Myocyte (in vitro differentiated cells): ENCODE measurements at regions not wholly inside any gene's neighbourhood (a gene's known extent, or its start where the extent isn't known, plus 50 kb on each side); places are given as distances from the start of the nearest gene placed in this dataset.
A peak's percentile ranks its signal among the peaks of the same experiment; 100 is the strongest.

Experiments
- DNase-seq: peaks from one replicate; pipeline ENCODE4 v3.0.0-alpha.2; 2012; ENCODE audit warnings: low read depth

DNA sequence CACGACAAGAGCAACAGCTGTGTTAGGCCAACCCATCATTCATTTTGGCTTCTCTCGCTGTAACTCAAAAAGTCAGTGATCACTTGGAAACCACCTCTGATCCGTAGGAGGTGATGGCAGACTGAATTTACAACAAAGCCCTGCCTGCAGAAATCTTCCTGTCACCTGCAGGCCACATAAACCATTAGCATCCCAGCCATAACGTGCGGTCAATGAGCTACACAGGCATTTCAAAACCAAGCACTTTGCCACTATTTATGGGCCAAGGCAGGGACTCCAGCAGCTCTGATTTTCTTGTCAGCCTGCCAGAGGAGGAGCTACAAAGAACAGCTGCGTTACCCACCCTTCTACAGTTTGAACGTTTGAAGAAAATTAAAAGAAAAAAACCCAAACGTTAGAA, 228.1 kb upstream of the PPARGC1A start:
- peak; percentile 97 for DNase-seq

DNA sequence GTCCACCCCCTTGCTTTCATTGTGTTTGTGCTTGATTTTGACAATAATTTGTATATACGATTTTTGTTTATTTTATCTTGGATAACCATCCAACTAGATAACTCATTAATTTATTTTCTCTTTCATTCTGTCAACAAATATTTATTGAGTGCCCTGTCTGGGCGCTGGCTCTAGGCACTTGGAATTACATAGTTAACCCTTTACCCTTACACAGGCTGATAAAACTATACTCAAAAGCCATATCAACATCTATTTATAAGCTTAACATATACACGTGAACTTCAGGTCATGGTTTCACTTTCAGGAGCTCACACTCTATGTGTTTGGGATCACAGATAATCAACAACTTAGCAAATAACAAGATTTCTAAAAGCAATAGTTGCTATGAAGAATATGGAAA, 226.3 kb upstream of the PPARGC1A start:
- no peak for DNase-seq

GRCh38 chr4:24114919-24115500, 225.2 kb upstream of the PPARGC1A start:
- DNase-seq, result no peak

DNA sequence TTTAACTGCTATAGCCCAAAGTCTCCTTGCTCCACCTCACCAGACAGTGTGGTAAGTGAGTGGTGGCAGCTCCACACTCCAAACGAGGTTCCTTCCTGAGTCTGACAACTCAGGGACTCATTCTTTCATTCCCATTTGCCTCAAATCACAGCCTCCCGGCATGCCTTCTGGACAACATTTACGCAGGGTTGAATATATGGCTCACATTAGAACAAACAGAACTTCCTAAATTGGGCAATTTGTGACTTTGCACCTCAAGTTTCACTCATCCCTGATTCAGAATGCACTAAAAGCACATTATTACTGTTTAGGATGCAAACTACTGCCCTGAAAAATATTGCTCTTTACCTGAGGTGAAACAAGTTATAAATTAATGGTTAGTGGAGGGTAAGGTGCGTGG, 224.6 kb upstream of the PPARGC1A start:
- DNase-seq, result no peak

- DNase-seq, result no peak
These were observed 222.6 kb upstream of the PPARGC1A start for GRCh38 chr4:24112466-24112865.

DNA sequence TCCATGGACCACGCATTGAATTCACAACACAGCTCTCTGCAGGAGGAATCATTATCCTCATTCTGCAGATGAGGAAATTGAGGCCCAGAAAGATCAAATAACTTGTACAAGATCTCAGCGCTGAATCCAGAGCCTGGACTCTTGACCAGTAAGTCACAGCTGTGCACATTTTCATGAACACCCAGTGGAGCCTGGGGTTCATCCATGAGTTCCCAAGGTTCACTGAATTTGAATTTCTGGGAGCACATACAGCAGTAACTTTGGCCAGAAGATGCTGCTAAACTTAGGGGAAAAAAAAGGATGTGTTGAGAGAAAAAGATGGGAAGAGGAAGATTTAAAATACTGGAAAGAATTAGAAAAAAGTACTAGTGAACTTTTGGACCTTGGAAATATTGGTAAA, 218.7 kb upstream of the PPARGC1A start:
- no peak for DNase-seq

DNA sequence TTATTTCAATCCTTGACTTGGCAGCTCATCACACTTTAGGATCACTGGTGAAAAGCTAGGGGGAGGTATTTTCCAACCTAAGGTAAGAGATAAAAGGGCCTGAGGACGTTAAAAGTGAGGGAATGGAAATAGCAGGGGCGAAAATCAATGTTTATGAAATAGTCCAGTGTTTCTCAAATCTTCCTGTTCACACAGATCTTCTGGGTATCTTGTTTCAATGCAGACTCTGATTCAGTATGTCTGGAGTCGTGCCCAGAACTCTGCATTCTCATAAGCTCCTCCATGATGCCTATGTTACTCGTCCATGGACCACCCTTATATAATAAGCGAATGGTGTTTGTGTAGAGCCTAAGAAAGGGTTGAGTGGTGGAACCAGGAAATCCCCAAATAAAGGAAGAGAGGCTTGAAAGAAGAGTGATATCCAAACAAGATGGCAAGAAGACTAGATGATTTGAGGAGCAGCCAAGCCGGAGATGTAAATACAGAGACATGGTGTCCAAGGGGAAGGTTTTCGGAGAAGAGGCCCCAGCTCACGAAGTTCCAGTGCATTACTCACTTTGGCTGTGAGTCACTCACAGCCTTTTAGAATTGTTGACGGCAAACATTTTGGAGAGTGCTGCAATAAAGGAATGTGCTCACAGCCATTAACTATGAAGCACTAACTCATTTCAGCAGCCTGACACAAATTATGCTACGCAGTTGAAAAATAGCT, 215.6 kb upstream of the PPARGC1A start:
- peak; percentile 78 for DNase-seq

- DNase-seq, result no peak
These were observed 214.3 kb upstream of the PPARGC1A start for GRCh38 chr4:24104158-24104565.

GRCh38 chr4:24103434-24104157, 213.7 kb upstream of the PPARGC1A start:
- peak; percentile 53 for DNase-seq

GRCh38 chr4:24102621-24103020, 212.8 kb upstream of the PPARGC1A start:
- DNase-seq, result no peak

GRCh38 chr4:24096603-24097002, 206.8 kb upstream of the PPARGC1A start:
- DNase-seq, result no peak

DNA sequence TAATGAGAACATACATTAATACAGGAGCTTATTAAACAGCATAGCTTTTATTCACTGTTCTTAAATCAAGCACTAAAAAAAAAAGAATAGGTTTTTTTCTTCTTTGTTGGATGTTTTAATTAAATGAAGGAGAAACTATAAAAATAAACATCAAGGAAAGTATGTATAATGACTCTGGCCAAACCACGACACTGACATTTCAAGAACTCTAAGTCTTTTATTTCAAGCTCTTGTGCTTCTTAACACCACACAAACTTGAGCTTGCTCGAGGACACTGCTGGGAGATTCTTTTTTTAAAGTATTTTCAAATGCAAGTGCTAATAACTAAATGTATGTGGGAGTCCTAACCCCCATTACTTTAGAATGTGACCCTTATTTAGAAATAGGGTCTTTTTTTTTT, 204.9 kb upstream of the PPARGC1A start:
- DNase-seq, result no peak

DNA sequence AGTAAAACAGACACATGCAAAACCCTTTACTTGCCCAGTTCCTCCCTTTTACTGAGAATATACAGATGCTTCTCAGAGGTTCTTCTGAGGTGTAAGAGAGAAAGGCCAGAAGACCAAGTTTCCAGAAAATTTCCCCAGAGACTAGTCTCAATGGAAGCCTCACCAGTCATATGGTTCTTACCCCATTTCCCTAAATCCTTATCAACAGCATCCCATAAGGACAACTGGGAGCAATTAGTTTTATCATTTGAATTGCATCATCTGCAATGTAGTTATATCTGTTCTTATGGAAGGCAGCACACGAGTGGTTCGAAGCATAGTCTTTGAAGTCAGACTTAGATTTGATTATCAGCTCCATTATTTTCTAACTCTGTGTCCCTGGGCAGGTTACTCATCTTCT, 203.6 kb upstream of the PPARGC1A start:
- no peak for DNase-seq

DNA sequence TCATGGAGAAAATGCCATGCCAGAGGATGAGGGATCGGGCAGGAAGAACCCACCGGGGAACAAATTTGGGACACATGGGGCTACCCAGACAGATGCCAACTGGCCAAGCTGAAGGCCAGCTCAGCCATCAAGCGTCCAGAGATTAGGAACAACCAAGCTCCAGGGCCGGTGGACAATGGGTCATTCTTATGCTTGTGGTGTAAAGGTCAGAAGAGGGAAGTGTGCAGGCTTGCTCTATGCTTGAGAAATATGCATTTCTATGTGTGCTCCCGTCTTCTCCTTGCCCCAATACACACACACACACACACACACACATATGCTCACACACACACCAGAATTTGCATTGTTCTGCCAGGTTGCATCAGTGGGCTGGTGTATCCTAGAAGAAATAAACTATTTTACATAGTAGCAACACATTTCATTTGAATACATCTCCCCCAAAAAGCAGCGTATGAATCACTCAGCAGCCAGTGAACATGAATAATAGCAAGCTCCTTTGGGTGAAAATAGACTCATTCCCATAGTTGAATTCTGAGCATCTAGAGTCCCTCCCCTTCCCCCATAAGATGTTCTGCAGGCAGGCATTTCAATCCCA, 201.9 kb upstream of the PPARGC1A start:
- no peak for DNase-seq

DNA sequence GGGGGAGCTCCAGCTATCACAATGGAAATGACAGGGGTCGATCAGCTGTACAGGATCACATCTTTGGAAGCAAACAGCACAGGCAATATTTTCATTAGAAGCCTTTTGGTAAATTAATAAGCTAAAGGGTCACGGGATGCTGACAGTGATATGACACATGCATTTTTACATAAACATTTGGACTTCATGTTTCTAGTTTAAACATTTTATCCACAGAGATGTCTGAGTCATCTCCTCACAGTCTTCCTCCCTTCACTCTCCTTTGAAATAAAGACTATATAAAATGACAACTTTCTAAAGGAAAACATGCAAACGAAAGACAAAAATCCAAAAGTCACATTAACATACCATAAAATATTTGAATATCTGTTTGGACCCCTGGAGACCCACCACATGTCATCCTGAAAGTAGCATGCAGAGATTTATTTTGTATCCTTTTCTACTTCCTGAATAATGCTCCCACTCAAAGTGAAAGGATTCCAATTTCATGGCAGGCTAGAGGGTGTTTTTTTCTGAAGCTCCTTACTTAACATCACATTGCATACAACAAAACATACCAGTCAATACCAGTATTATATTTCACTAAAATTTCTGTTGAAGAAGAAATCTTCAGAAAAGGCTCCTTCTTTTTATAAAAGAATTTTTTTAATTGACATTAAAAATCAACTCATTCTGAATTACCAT, 200.1 kb upstream of the PPARGC1A start:
- no peak for DNase-seq

DNA sequence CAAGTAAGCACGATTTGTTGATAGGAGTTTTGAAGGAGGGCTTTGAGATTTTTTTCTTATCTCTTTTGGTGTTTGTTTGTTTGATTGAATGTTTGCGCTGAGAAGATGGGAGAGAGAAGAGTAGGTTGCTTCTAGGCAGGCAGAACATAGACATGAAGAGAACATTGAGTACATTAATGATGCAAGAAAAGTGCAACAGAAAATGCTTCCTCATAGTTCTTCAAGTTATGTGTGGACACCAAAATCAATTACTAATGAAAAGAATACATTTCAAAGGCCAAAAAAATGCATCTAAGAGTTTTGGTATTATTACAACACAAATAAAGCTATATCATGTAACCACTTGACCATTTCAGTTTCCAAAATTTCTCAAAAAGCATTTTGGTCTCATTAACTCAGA, 191.0 kb upstream of the PPARGC1A start:
- DNase-seq, result no peak

- no peak for DNase-seq
These were observed 188.6 kb upstream of the PPARGC1A start for GRCh38 chr4:24078347-24078962.

- no peak for DNase-seq
These were observed 187.0 kb upstream of the PPARGC1A start for GRCh38 chr4:24076811-24077210.

- no peak for DNase-seq
These were observed 184.1 kb upstream of the PPARGC1A start for GRCh38 chr4:24073948-24074347.

GRCh38 chr4:24071612-24072372, 181.9 kb upstream of the PPARGC1A start:
- DNase-seq, result no peak
